Esophagus muscularis mucosa (tissue), 4 donors: ENCODE measurements at regions not wholly inside any gene's neighbourhood (a gene's known extent, or its start where the extent isn't known, plus 50 kb on each side); places are given as distances from the start of the nearest gene placed in this dataset.

Experiments used
- DNase-seq: peaks from one replicate; pipeline ENCODE4 v3.0.0-alpha.2; 2017; ENCODE audit errors: extremely low spot score
- H3K27ac ChIP-seq, 4 donors: fragments of 200-600 bp; sonication (generic); replicated peaks in 1 of 4; 1 replicate in 3 of 4; 2 replicates in 1 of 4; pipeline ENCODE4 v1.5.1; 2016 to 2019; ENCODE audit warnings: mild to moderate bottlenecking in 1 of 4
- H3K27me3 ChIP-seq, 4 donors: fragments of 200-600 bp; sonication (generic); one replicate each; pipeline versions ENCODE4 v1.5.1 to v1.6.0; 2016 to 2019
- H3K36me3 ChIP-seq, 4 donors: fragments of 200-600 bp; sonication (generic); one replicate each; pipeline ENCODE4 v1.5.1; 2016 to 2019
- H3K4me1 ChIP-seq, 4 donors: fragments of 200-600 bp; sonication (generic); one replicate each; pipeline ENCODE4 v1.5.1; 2016 to 2019
- H3K4me3 ChIP-seq, 4 donors: fragments of 200-600 bp; sonication (generic); 1 replicate in 2 of 4; 2 replicates in 2 of 4; pipeline ENCODE4 v1.5.1; 2016 to 2019; ENCODE audit warnings: mild to moderate bottlenecking in 4 of 4, moderate library complexity in 1 of 4
- H3K9me3 ChIP-seq, 4 donors: fragments of 200-600 bp; sonication (generic); 1 replicate in 3 of 4; 2 replicates in 1 of 4; pipeline ENCODE4 v1.5.1; 2016 to 2019
- CTCF ChIP-seq, 3 experiments: fragments of 200-600 bp in 2 of 3; fragments of 450-650 bp in 1 of 3; sonication (generic) in 2 of 3; IDR thresholded peaks; one replicate each; pipeline ENCODE4 v1.5.1; 2017 to 2019; ENCODE audit warnings: antibody characterized with exemption in 3 of 3, mild to moderate bottlenecking in 2 of 3, moderate library complexity in 1 of 3
- EP300 ChIP-seq: sonication (generic); formaldehyde crosslinking; IDR thresholded peaks from one replicate; pipeline ENCODE4 v1.6.1; 2017; ENCODE audit warnings: antibody characterized with exemption
- POLR2A ChIP-seq: fragments of 450-650 bp; IDR thresholded peaks from one replicate; pipeline ENCODE4 v1.6.1; 2017; ENCODE audit warnings: antibody characterized with exemption, moderate library complexity, mild to moderate bottlenecking, low read depth
- POLR2AphosphoS5 ChIP-seq, 2 donors: sonication (generic); formaldehyde crosslinking; IDR thresholded peaks; one replicate each; pipeline ENCODE4 v1.6.1; 2017; ENCODE audit warnings: antibody characterized with exemption in 2 of 2
- WGBS: methylation state at CpG from one replicate; pipeline ENCODE4 v1.1.5; 2018; 5-methylcytosine and 5-hydroxymethylcytosine counted together
- intact Hi-C: fragments of 100-400 bp; cut with DNase I; formaldehyde crosslinking; loops from one replicate; pipeline ENCODE4 v1.15.1; 2023

GRCh38 chr2:145016711-145017110 is 496.8 kb upstream of the ZEB2 start:
- intact Hi-C loops = no loop called here
- Histone ChIP-seq H3K27me3 (no peaks in the 10 kb centered on the region), H3K27ac (no peak overlapping the region), H3K9me3 (no peaks in the 10 kb centered on the region), H3K4me1 (peaks cover 3 to 12% (median 11%) of the 10 kb centered on the region in 4 donors), H3K4me3 (no peak overlapping the region), H3K36me3 (no peaks in the 10 kb centered on the region)
- no peak for TF ChIP-seq POLR2AphosphoS5 (IDR thresholded peaks at IDR 0.05)
- no peak for DNase-seq

GRCh38 chr2:145015561-145015960 is 495.6 kb upstream of the ZEB2 start:
- 95% methylated on average over 2 of the region's 2 CpGs for whole genome bisulfite sequencing
- Histone ChIP-seq H3K36me3 (no peaks in the 10 kb centered on the region), H3K9me3 (no peaks in the 10 kb centered on the region), H3K27me3 (no peaks in the 10 kb centered on the region), H3K4me3 (no peak overlapping the region), H3K27ac (no peak overlapping the region), H3K4me1 (peaks cover 3 to 15% (median 11%) of the 10 kb centered on the region in 4 donors)
- intact Hi-C loops = no loop called here
- TF ChIP-seq POLR2AphosphoS5 (IDR thresholded peaks at IDR 0.05) (no peak), EP300 (no peak), CTCF (IDR thresholded peaks at IDR 0.05) (no peak), POLR2A (no peak)
- no peak for DNase-seq

- DNase-seq = no peak
- Histone ChIP-seq H3K27ac (no peak overlapping the region), H3K36me3 (no peaks in the 10 kb centered on the region), H3K4me3 (no peak overlapping the region), H3K9me3 (no peaks in the 10 kb centered on the region), H3K27me3 (no peaks in the 10 kb centered on the region), H3K4me1 (peaks cover 3 to 15% (median 11%) of the 10 kb centered on the region in 4 donors)
- TF ChIP-seq POLR2A = no peak
- intact Hi-C loops = no loop called here
- WGBS = 86% methylated on average over 3 of the region's 3 CpGs
Observed at GRCh38 chr2:145012806-145013205, 492.9 kb upstream of the ZEB2 start.

GRCh38 chr2:145012214-145012670 is 492.3 kb upstream of the ZEB2 start:
- DNase-seq = no peak
- H3K27ac ChIP-seq = no peak overlapping the region
- H3K4me3 ChIP-seq = no peak overlapping the region
- H3K9me3 ChIP-seq = no peaks in the 10 kb centered on the region
- no peak for TF ChIP-seq EP300
- no peak for TF ChIP-seq POLR2AphosphoS5 (IDR thresholded peaks at IDR 0.05)
- no peak for TF ChIP-seq CTCF (IDR thresholded peaks at IDR 0.05)
- TF ChIP-seq POLR2A = no peak
- H3K27me3 ChIP-seq = no peaks in the 10 kb centered on the region
- intact Hi-C loops = no loop called here
- 35% methylated on average over 4 of the region's 4 CpGs for WGBS
- no peaks in the 10 kb centered on the region for H3K36me3 ChIP-seq
- H3K4me1 ChIP-seq = peaks cover 3 to 19% (median 11%) of the 10 kb centered on the region in 4 donors

GRCh38 chr2:145010635-145011034 is 490.7 kb upstream of the ZEB2 start:
- Histone ChIP-seq H3K4me3 (no peak overlapping the region), H3K36me3 (no peaks in the 10 kb centered on the region), H3K9me3 (no peaks in the 10 kb centered on the region), H3K27ac (no peak overlapping the region), H3K27me3 (no peaks in the 10 kb centered on the region), H3K4me1 (peaks cover 3 to 19% (median 11%) of the 10 kb centered on the region in 4 donors)
- TF ChIP-seq CTCF (IDR thresholded peaks at IDR 0.05) (no peak), EP300 (no peak), POLR2A (no peak), POLR2AphosphoS5 (IDR thresholded peaks at IDR 0.05) (no peak)
- WGBS = 83% methylated on average over 2 of the region's 2 CpGs
- intact Hi-C loops = no loop called here
- no peak for DNase-seq

- TF ChIP-seq POLR2AphosphoS5 (IDR thresholded peaks at IDR 0.05) (no peak), EP300 (no peak), CTCF (IDR thresholded peaks at IDR 0.05) (no peak), POLR2A (no peak)
Observed at GRCh38 chr2:145007960-145008263, 488.0 kb upstream of the ZEB2 start.

More at GRCh38 chr2:145007960-145008263, 488.0 kb upstream of the ZEB2 start:
- intact Hi-C loops = no loop called here
- peak overlapping the region in 3 of 4 donors; percentile 3 to 54 (median 15) for H3K27ac ChIP-seq
- H3K36me3 ChIP-seq = no peaks in the 10 kb centered on the region
- H3K4me1 ChIP-seq = peaks cover 3 to 19% (median 10%) of the 10 kb centered on the region in 4 donors
- H3K27me3 ChIP-seq = no peaks in the 10 kb centered on the region
- DNase-seq = no peak
- no peaks in the 10 kb centered on the region for H3K9me3 ChIP-seq
- H3K4me3 ChIP-seq = no peak overlapping the region
